Hepatocyte (in vitro differentiated cells): ENCODE measurements at regions not wholly inside any gene's neighbourhood (a gene's known extent, or its start where the extent isn't known, plus 50 kb on each side); places are given as distances from the start of the nearest gene placed in this dataset.

Source experiments
- DNase-seq: peaks from one replicate; pipeline ENCODE4 v3.0.0-alpha.2; 2016; ENCODE audit warnings: low spot score
- H2AFZ ChIP-seq: fragments of 200-600 bp; sonication (generic); 2 replicates; pipeline ENCODE4 v1.6.0; 2016; ENCODE audit warnings: antibody characterized with exemption, mild to moderate bottlenecking
- H3K27ac ChIP-seq: fragments of 200-600 bp; sonication (generic); 2 replicates; pipeline ENCODE4 v1.5.1; 2016; ENCODE audit warnings: mild to moderate bottlenecking
- H3K27me3 ChIP-seq: fragments of 200-600 bp; sonication (generic); 2 replicates; pipeline ENCODE4 v1.6.1; 2016
- H3K36me3 ChIP-seq: fragments of 200-600 bp; sonication (generic); replicated peaks from 2 replicates; pipeline ENCODE4 v1.5.1; 2016; ENCODE audit warnings: low read depth; ENCODE audit not compliant: insufficient read depth
- H3K4me1 ChIP-seq: fragments of 200-600 bp; sonication (generic); 2 replicates; pipeline ENCODE4 v1.5.1; 2016; ENCODE audit warnings: mild to moderate bottlenecking, moderate library complexity; ENCODE audit not compliant: insufficient read depth
- H3K4me2 ChIP-seq: fragments of 200-600 bp; sonication (generic); 2 replicates; pipeline ENCODE4 v1.6.0; 2016
- H3K4me3 ChIP-seq: fragments of 200-600 bp; sonication (generic); 2 replicates; pipeline ENCODE4 v1.5.1; 2016; ENCODE audit warnings: mild to moderate bottlenecking
- H3K79me2 ChIP-seq: fragments of 200-600 bp; sonication (generic); 2 replicates; pipeline ENCODE4 v1.6.0; 2017; ENCODE audit warnings: mild to moderate bottlenecking
- H3K9me2 ChIP-seq: fragments of 200-600 bp; sonication (generic); replicated peaks from 2 replicates; pipeline ENCODE4 v1.6.0; 2017; ENCODE audit warnings: mild to moderate bottlenecking; ENCODE audit not compliant: insufficient read depth
- H3K9me3 ChIP-seq: fragments of 200-600 bp; sonication (generic); 2 replicates; pipeline ENCODE4 v1.5.1; 2016; ENCODE audit warnings: low read depth, mild to moderate bottlenecking
- H4K20me1 ChIP-seq: fragments of 200-600 bp; sonication (generic); 2 replicates; pipeline ENCODE4 v1.6.0; 2016; ENCODE audit warnings: mild to moderate bottlenecking; ENCODE audit not compliant: insufficient read depth, poor library complexity, severe bottlenecking
- EZH2 ChIP-seq: fragments of 200-600 bp; sonication (generic); IDR thresholded peaks from 2 replicates; pipeline ENCODE4 v1.6.1; 2016; ENCODE audit warnings: antibody characterized with exemption, mild to moderate bottlenecking, borderline replicate concordance
- EZH2phosphoT487 ChIP-seq: fragments of 200-600 bp; sonication (generic); IDR thresholded peaks from one replicate; pipeline ENCODE4 v1.6.1; 2018; ENCODE audit warnings: antibody characterized with exemption, mild to moderate bottlenecking, low read depth, moderate library complexity; ENCODE audit not compliant: unreplicated experiment, severe bottlenecking
- WGBS: methylation state at CpG from one replicate; pipeline ENCODE4 v1.1.6; 2016; ENCODE audit warnings: low lambda C conversion rate; ENCODE audit errors: missing lambda C conversion rate; 5-methylcytosine and 5-hydroxymethylcytosine counted together
- TF ChIP-seq, protein P1 (sequence below): fragments of 200-600 bp; sonication (generic); IDR thresholded peaks from 2 replicates; pipeline ENCODE4 v1.5.1; 2016; ENCODE audit warnings: antibody characterized with exemption, mild to moderate bottlenecking; ENCODE audit not compliant: poor library complexity

DNA sequence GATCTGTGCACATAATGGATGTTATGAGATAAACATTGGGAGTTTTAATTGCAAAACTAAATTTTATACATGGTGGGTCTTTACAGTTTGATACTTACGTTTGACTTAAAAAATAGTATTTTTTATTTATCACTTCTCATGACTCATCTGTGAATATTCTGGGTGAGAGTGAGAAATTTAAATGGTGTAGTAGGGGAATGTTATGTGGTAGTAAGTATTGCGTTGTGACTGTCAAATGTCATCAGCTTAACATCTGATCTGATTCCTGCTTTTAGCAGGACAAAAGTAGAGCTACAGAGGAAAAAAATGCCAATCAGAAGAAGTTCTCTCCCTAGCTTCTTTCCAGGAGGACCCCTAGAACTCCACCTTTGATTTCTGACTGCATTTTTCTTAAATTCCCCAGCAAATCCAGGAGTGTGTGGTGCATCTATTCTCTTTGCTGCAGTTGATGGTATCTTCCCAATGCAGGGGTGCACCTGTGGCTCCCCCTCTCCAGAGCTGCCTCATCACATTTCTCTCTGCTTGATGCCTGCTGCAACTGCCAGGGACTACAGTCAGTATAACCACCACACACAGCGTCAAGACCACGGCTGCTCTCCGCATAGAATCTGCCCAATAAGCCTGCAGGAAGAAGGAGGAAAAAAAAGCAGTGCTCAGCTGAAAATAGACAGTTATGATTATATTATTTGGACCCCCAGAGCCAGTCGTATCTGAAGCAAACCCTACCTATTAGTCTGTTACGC lies 151.3 kb upstream of the THUMPD2 start:
- no peak overlapping the region for H3K27ac ChIP-seq
- no peak overlapping the region for H2AFZ ChIP-seq
- no peak overlapping the region for H3K4me2 ChIP-seq
- TF ChIP-seq, protein P1, sequence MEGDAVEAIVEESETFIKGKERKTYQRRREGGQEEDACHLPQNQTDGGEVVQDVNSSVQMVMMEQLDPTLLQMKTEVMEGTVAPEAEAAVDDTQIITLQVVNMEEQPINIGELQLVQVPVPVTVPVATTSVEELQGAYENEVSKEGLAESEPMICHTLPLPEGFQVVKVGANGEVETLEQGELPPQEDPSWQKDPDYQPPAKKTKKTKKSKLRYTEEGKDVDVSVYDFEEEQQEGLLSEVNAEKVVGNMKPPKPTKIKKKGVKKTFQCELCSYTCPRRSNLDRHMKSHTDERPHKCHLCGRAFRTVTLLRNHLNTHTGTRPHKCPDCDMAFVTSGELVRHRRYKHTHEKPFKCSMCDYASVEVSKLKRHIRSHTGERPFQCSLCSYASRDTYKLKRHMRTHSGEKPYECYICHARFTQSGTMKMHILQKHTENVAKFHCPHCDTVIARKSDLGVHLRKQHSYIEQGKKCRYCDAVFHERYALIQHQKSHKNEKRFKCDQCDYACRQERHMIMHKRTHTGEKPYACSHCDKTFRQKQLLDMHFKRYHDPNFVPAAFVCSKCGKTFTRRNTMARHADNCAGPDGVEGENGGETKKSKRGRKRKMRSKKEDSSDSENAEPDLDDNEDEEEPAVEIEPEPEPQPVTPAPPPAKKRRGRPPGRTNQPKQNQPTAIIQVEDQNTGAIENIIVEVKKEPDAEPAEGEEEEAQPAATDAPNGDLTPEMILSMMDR: no peak
- TF ChIP-seq EZH2 (no peak), EZH2phosphoT487 (no peak)
- H3K79me2 ChIP-seq: no peaks in the 10 kb centered on the region
- DNase-seq: no peak
- WGBS: 64% methylated on average over 7 of the region's 7 CpGs
- no peaks in the 10 kb centered on the region for H4K20me1 ChIP-seq
- H3K27me3 ChIP-seq: no peaks in the 10 kb centered on the region
- H3K4me3 ChIP-seq: no peak overlapping the region
- no peaks in the 10 kb centered on the region for H3K4me1 ChIP-seq
- H3K9me2 ChIP-seq: no peaks in the 10 kb centered on the region
- H3K36me3 ChIP-seq: no peaks in the 10 kb centered on the region
- no peaks in the 10 kb centered on the region for H3K9me3 ChIP-seq

DNA sequence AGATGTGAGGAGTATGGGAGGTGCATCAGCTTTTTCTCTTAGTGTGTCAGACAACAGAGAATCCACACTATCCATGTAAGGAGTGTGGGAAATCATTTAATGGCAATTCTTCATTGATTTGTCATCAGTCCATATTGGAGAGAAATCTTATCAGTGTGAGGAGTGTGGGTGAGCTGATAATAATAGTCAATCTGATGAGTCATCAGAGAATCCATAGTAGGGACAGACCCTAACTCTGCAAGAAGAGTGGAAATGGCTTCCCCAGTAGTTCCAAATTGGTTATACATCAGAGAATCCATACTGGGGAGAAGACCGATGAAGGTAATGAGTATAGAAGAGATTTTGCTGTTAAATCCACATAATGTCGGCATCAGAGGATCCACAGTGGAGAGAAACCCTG lies 150.5 kb upstream of the THUMPD2 start:
- Histone ChIP-seq H3K4me2 (no peak overlapping the region), H3K36me3 (no peaks in the 10 kb centered on the region), H3K27ac (no peak overlapping the region), H3K9me2 (no peaks in the 10 kb centered on the region), H2AFZ (no peak overlapping the region), H3K27me3 (no peaks in the 10 kb centered on the region), H3K9me3 (no peaks in the 10 kb centered on the region), H3K4me1 (no peaks in the 10 kb centered on the region), H3K4me3 (no peak overlapping the region), H4K20me1 (no peaks in the 10 kb centered on the region), H3K79me2 (no peaks in the 10 kb centered on the region)
- no peak for TF ChIP-seq EZH2phosphoT487
- TF ChIP-seq, protein P1: no peak
- TF ChIP-seq EZH2: no peak
- no peak for DNase-seq
- 98% methylated on average over 2 of the region's 2 CpGs for WGBS

DNA sequence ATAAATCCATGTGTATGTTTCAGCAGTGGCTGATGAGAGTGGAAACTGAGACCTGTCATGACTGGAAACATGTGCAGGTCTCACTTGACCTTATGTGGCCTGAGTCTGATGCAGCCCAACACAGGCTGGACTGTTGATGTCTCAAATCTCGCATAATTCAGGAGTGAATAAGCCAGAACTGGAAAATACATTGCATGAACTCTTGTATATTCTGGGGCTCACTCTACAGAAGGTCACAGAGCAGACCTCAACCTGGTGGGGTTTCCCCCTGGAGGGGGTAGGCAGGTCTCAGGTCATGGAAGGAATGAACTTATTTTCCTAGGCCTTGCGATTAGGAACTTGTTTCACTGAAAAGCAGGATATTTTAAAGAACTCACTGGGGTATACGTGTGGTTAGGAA lies 146.3 kb upstream of the THUMPD2 start:
- no peaks in the 10 kb centered on the region for H3K27me3 ChIP-seq
- no peak for TF ChIP-seq EZH2phosphoT487
- TF ChIP-seq EZH2: no peak
- TF ChIP-seq, protein P1: no peak
- no peak overlapping the region for H3K27ac ChIP-seq
- H3K9me2 ChIP-seq: no peaks in the 10 kb centered on the region
- no peak for DNase-seq
- H3K4me3 ChIP-seq: no peak overlapping the region
- no peak overlapping the region for H3K4me2 ChIP-seq
- no peak overlapping the region for H2AFZ ChIP-seq
- H3K36me3 ChIP-seq: no peaks in the 10 kb centered on the region
- no peaks in the 10 kb centered on the region for H3K9me3 ChIP-seq
- H3K79me2 ChIP-seq: no peaks in the 10 kb centered on the region
- H3K4me1 ChIP-seq: no peaks in the 10 kb centered on the region
- no peaks in the 10 kb centered on the region for H4K20me1 ChIP-seq
- 92% methylated on average over 3 of the region's 3 CpGs for WGBS
